ENCODE measurements at regions not wholly inside any gene's neighbourhood (a gene's known extent, or its start where the extent isn't known, plus 50 kb on each side); places are given as distances from the start of the nearest gene placed in this dataset.
"Not testable (repeated sequence)": the region's sequence is repeated elsewhere in the genome, so short reads cannot be mapped to it uniquely, and the experiment has no call there.

- no peak for TF ChIP-seq POLR2A (IDR thresholded peaks at IDR 0.05)
- TF ChIP-seq, protein P1, sequence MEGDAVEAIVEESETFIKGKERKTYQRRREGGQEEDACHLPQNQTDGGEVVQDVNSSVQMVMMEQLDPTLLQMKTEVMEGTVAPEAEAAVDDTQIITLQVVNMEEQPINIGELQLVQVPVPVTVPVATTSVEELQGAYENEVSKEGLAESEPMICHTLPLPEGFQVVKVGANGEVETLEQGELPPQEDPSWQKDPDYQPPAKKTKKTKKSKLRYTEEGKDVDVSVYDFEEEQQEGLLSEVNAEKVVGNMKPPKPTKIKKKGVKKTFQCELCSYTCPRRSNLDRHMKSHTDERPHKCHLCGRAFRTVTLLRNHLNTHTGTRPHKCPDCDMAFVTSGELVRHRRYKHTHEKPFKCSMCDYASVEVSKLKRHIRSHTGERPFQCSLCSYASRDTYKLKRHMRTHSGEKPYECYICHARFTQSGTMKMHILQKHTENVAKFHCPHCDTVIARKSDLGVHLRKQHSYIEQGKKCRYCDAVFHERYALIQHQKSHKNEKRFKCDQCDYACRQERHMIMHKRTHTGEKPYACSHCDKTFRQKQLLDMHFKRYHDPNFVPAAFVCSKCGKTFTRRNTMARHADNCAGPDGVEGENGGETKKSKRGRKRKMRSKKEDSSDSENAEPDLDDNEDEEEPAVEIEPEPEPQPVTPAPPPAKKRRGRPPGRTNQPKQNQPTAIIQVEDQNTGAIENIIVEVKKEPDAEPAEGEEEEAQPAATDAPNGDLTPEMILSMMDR (IDR thresholded peaks at IDR 0.05): no peak
- Histone ChIP-seq H3K36me3 (no peaks in the 10 kb centered on the region), H3K4me3 (no peak overlapping the region), H3K9me3 (no peaks in the 10 kb centered on the region), H3K27me3 (no peaks in the 10 kb centered on the region), H3K27ac (no peak overlapping the region), H3K4me1 (no peaks in the 10 kb centered on the region)
- DNase-seq: no peak
Observed at GRCh38 chr9:85162822-85163221, 493.3 kb downstream of the NTRK2 start.

DNA sequence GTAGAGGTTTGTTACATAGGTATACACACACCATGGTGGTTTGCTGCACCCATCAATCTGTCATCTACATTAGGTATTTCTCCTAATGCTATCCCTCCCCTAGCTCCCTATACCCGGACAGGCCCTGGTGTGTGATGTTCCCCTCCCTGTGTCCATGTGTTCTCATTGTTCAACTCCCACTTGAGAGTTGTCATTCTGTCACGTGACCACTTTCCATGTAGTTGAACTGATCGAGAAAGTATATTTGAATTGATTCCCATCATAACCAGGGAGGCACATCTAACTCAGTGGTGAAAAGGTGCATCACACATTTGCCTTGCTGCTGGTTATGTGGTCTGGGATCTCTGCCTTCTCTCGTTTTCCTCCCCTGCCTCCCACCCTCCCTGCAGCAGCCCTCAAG is 491.4 kb downstream of the NTRK2 start:
- H3K27me3 ChIP-seq, H3K27ac ChIP-seq, H3K9me3 ChIP-seq, DNase-seq, H3K4me1 ChIP-seq, H3K4me3 ChIP-seq, H3K36me3 ChIP-seq: not testable (repeated sequence)

GRCh38 chr9:85158512-85158911 is 489.0 kb downstream of the NTRK2 start:
- Histone ChIP-seq H3K4me1 (no peaks in the 10 kb centered on the region), H3K4me3 (no peak overlapping the region), H3K36me3 (no peaks in the 10 kb centered on the region), H3K27me3 (no peaks in the 10 kb centered on the region), H3K27ac (no peak overlapping the region), H3K9me3 (no peaks in the 10 kb centered on the region)
- DNase-seq: no peak
- TF ChIP-seq POLR2A (IDR thresholded peaks at IDR 0.05): no peak

GRCh38 chr9:85157772-85158171 is 488.2 kb downstream of the NTRK2 start:
- Histone ChIP-seq H3K4me3 (no peak overlapping the region), H3K27me3 (no peaks in the 10 kb centered on the region), H3K9me3 (no peaks in the 10 kb centered on the region), H3K36me3 (no peaks in the 10 kb centered on the region), H3K27ac (no peak overlapping the region), H3K4me1 (no peaks in the 10 kb centered on the region)
- no peak for DNase-seq
- TF ChIP-seq, protein P1 (IDR thresholded peaks at IDR 0.05): no peak
- TF ChIP-seq POLR2A (IDR thresholded peaks at IDR 0.05): no peak

GRCh38 chr9:85156652-85157051 is 487.1 kb downstream of the NTRK2 start:
- TF ChIP-seq POLR2A (IDR thresholded peaks at IDR 0.05): no peak
- TF ChIP-seq, protein P1 (IDR thresholded peaks at IDR 0.05): no peak
- no peak overlapping the region for H3K4me3 ChIP-seq
- H3K9me3 ChIP-seq: no peaks in the 10 kb centered on the region
- no peak overlapping the region for H3K27ac ChIP-seq
- no peaks in the 10 kb centered on the region for H3K4me1 ChIP-seq
- DNase-seq: no peak
- no peaks in the 10 kb centered on the region for H3K27me3 ChIP-seq
- no peaks in the 10 kb centered on the region for H3K36me3 ChIP-seq

- no peaks in the 10 kb centered on the region for H3K27me3 ChIP-seq
- no peak overlapping the region for H3K27ac ChIP-seq
- DNase-seq: no peak
- H3K9me3 ChIP-seq: no peaks in the 10 kb centered on the region
- no peak overlapping the region for H3K4me3 ChIP-seq
- H3K4me1 ChIP-seq: no peaks in the 10 kb centered on the region
- no peaks in the 10 kb centered on the region for H3K36me3 ChIP-seq
- TF ChIP-seq, protein P1 (IDR thresholded peaks at IDR 0.05): no peak
Observed at GRCh38 chr9:85155352-85155751, 485.8 kb downstream of the NTRK2 start.

DNA sequence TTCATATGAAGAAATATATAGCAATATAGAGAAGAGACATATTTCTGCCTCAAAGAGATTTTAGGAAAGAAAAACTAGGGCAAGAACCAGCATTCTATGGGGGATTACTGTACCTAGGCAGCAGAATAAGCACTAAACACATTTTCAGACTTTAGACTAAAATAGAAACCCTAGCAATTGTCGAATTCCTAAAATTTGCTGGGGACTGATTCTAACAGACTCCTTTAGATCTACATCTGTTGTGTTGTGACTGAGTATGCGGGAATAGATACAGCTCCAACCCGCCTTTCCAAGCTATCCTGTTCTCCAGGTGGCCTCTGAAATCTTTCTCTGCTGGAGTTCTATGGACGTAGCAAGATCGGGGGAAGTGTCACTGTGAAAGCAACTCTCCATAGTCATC is 482.2 kb downstream of the NTRK2 start:
- no peaks in the 10 kb centered on the region for H3K27me3 ChIP-seq
- no peaks in the 10 kb centered on the region for H3K4me1 ChIP-seq
- H3K36me3 ChIP-seq: no peaks in the 10 kb centered on the region
- no peaks in the 10 kb centered on the region for H3K9me3 ChIP-seq
- no peak for DNase-seq
- no peak for TF ChIP-seq POLR2A (IDR thresholded peaks at IDR 0.05)
- TF ChIP-seq, protein P1 (IDR thresholded peaks at IDR 0.05): no peak
- no peak overlapping the region for H3K27ac ChIP-seq
- no peak overlapping the region for H3K4me3 ChIP-seq
